ENCODE measurements at regions not wholly inside any gene's neighbourhood (a gene's known extent, or its start where the extent isn't known, plus 50 kb on each side); places are given as distances from the start of the nearest gene placed in this dataset.
"Not testable (repeated sequence)": the region's sequence is repeated elsewhere in the genome, so short reads cannot be mapped to it uniquely, and the experiment has no call there.

DNA sequence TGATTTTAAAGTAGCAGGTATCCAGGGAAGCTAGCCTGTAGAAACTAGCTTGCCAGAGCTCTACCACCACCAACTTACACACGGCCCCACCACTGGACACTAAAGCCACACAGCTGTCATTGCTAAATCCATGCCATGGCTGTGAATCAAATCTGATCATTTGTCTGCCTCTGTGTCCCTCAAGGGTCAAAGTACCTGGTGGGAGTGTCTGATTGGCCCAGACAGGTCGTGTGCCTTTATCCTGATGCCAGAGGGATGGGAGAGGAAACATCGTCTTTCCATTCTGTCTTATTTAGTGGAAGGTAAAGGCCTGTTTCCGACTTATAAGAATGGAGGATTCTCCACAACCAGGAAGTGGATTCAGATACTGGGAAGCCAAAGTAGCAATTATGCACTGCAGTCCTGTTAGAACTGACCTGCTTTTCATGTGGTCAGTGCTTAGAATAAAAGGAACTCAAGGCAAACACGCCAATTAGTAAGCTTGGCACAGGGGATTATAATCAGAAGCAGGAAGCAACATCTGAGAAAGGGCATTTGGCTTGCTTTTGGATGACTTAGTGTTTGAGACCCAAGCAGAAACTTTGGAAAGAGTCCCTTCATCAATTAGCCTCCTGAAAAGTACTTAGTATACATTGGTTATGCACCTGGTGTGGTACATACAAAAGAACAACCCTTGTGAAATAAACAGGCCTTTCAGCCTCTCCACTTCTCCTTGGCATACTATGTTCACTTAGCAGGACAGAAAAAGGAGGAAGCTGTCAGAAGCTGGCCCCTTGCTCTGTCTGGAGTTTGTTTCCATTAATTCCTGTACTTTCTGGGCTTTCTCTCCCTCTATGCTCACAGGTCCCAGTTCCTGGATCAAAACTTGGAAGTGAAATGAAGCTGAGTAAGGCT, 192.4 kb downstream of the NUFIP1 start:
- H3K9ac ChIP-seq (ENCODE audit: low read length): no peak overlapping the region

DNA sequence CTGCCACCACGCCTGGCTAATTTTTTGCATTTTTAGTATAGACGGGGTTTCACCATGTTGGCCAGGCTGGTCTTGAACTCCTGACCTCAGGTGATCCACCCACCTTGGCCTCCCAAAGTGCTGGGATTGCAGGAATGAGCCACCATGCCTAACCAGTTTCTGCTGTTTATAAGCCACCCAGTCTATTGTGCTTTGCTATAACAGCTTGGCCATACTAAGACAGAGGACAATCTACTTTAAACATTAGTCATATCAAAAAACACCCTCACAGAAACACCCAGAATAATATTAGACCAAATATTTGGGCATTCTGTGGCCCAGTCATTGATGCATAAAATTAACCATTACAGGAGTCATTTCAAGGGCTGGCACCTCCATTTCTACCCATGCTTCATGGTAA, 193.2 kb downstream of the NUFIP1 start:
- H2AFZ ChIP-seq (ENCODE audit: low read length); H3K9me3 ChIP-seq (replicated peaks; ENCODE audit: insufficient read depth, low read length); DNase-seq; H3K27ac ChIP-seq (ENCODE audit: low read length); H3K4me2 ChIP-seq (ENCODE audit: low read depth, low read length); H3K4me1 ChIP-seq (ENCODE audit: low read length); H3F3A ChIP-seq (ENCODE audit: insufficient read depth, low read length); H3K79me2 ChIP-seq (ENCODE audit: low read length); H3K27me3 ChIP-seq (replicated peaks; ENCODE audit: insufficient read depth, low read length); H3K9ac ChIP-seq (ENCODE audit: low read length); H3K36me3 ChIP-seq (replicated peaks; ENCODE audit: insufficient read depth, low read length); H3K4me3 ChIP-seq (ENCODE audit: low read length); H4K20me1 ChIP-seq (ENCODE audit: insufficient read depth, low read length); H3K9me2 ChIP-seq (replicated peaks; ENCODE audit: insufficient read depth, low read length): not testable (repeated sequence)

More for the DNA sequence above, 192.4 kb downstream of the NUFIP1 start:
- H3K4me3 ChIP-seq (ENCODE audit: low read length): no peak overlapping the region
- H2AFZ ChIP-seq (ENCODE audit: low read length): no peak overlapping the region
- no peak overlapping the region for H3K4me2 ChIP-seq (ENCODE audit: low read depth, low read length)
- no peaks in the 10 kb centered on the region for H3K36me3 ChIP-seq (replicated peaks; ENCODE audit: insufficient read depth, low read length)
- DNase-seq: no peak
- no peaks in the 10 kb centered on the region for H3K4me1 ChIP-seq (ENCODE audit: low read length)
- no peaks in the 10 kb centered on the region for H3K9me3 ChIP-seq (replicated peaks; ENCODE audit: insufficient read depth, low read length)
- no peaks in the 10 kb centered on the region for H3K9me2 ChIP-seq (replicated peaks; ENCODE audit: insufficient read depth, low read length)
- no peaks in the 10 kb centered on the region for H3K27me3 ChIP-seq (replicated peaks; ENCODE audit: insufficient read depth, low read length)
- no peak overlapping the region for H3K27ac ChIP-seq (ENCODE audit: low read length)
- no peaks in the 10 kb centered on the region for H4K20me1 ChIP-seq (ENCODE audit: insufficient read depth, low read length)
- H3F3A ChIP-seq (ENCODE audit: insufficient read depth, low read length): no peaks in the 10 kb centered on the region
- TF ChIP-seq EZH2phosphoT487 (IDR thresholded peaks at IDR 0.05; ENCODE audit: low read length) (no peak), EZH2 (optimal IDR thresholded peaks at IDR 0.05; ENCODE audit: low read depth, low read length) (no peak)
- TF ChIP-seq, protein P1, sequence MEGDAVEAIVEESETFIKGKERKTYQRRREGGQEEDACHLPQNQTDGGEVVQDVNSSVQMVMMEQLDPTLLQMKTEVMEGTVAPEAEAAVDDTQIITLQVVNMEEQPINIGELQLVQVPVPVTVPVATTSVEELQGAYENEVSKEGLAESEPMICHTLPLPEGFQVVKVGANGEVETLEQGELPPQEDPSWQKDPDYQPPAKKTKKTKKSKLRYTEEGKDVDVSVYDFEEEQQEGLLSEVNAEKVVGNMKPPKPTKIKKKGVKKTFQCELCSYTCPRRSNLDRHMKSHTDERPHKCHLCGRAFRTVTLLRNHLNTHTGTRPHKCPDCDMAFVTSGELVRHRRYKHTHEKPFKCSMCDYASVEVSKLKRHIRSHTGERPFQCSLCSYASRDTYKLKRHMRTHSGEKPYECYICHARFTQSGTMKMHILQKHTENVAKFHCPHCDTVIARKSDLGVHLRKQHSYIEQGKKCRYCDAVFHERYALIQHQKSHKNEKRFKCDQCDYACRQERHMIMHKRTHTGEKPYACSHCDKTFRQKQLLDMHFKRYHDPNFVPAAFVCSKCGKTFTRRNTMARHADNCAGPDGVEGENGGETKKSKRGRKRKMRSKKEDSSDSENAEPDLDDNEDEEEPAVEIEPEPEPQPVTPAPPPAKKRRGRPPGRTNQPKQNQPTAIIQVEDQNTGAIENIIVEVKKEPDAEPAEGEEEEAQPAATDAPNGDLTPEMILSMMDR (IDR thresholded peaks at IDR 0.05; ENCODE audit: low read length): no peak
- no peaks in the 10 kb centered on the region for H3K79me2 ChIP-seq (ENCODE audit: low read length)

DNA sequence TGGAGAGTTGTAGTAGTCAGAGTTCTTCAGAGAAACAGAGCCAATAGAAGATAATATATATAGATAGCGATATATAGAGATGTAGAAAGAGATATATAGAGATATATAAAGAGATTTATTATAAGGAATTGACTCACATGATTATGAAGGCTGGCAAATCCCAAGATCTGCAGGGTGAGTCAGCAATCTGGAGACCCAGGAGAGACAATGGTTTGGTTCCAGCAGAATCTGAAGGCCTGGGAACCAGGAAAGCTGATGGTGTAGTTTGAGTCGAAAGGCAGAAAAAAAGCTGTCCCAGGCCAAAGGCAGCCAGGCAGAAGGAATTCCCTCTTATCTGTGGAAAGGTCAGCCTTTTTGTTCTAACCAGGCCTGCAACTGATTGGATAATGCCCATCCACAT, 194.1 kb downstream of the NUFIP1 start:
- Histone ChIP-seq H3K4me2 (ENCODE audit: low read depth, low read length) (no peak overlapping the region), H3K9me2 (replicated peaks; ENCODE audit: insufficient read depth, low read length) (no peaks in the 10 kb centered on the region), H3F3A (ENCODE audit: insufficient read depth, low read length) (no peaks in the 10 kb centered on the region), H3K27me3 (replicated peaks; ENCODE audit: insufficient read depth, low read length) (no peaks in the 10 kb centered on the region), H3K4me3 (ENCODE audit: low read length) (no peak overlapping the region), H4K20me1 (ENCODE audit: insufficient read depth, low read length) (no peaks in the 10 kb centered on the region), H3K4me1 (ENCODE audit: low read length) (no peaks in the 10 kb centered on the region), H3K9ac (ENCODE audit: low read length) (no peak overlapping the region), H3K36me3 (replicated peaks; ENCODE audit: insufficient read depth, low read length) (no peaks in the 10 kb centered on the region), H3K9me3 (replicated peaks; ENCODE audit: insufficient read depth, low read length) (no peaks in the 10 kb centered on the region), H2AFZ (ENCODE audit: low read length) (no peak overlapping the region), H3K27ac (ENCODE audit: low read length) (no peak overlapping the region), H3K79me2 (ENCODE audit: low read length) (no peaks in the 10 kb centered on the region)
- no peak for DNase-seq
- TF ChIP-seq, protein P1 (IDR thresholded peaks at IDR 0.05; ENCODE audit: low read length): no peak
- TF ChIP-seq EZH2phosphoT487 (IDR thresholded peaks at IDR 0.05; ENCODE audit: low read length): no peak
- no peak for TF ChIP-seq EZH2 (optimal IDR thresholded peaks at IDR 0.05; ENCODE audit: low read depth, low read length)

DNA sequence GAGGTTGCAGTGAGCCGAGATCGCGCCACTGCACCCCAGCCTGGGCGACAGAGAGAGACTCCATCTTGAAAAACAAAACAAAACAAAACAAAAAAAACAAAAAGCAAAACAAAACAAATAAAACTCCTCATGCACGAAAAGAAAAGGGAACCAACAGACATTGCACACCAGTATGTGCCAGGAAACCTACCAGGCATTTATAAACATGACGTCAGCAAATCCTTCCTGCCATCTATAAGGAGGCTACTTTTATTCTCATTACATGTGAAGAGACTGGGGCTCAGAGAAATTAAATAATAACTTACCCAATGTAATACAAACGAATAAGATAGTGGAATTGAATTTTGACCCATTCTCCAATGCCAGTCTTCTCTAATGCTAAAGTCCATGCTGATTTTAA, 197.2 kb downstream of the NUFIP1 start:
- no peak for DNase-seq
- Histone ChIP-seq H3K9ac (ENCODE audit: low read length) (no peak overlapping the region), H3K4me1 (ENCODE audit: low read length) (no peaks in the 10 kb centered on the region), H3K27me3 (replicated peaks; ENCODE audit: insufficient read depth, low read length) (no peaks in the 10 kb centered on the region), H3K27ac (ENCODE audit: low read length) (no peak overlapping the region), H3F3A (ENCODE audit: insufficient read depth, low read length) (no peaks in the 10 kb centered on the region), H3K4me2 (ENCODE audit: low read depth, low read length) (no peak overlapping the region), H3K9me2 (replicated peaks; ENCODE audit: insufficient read depth, low read length) (no peaks in the 10 kb centered on the region), H3K4me3 (ENCODE audit: low read length) (no peak overlapping the region), H4K20me1 (ENCODE audit: insufficient read depth, low read length) (no peaks in the 10 kb centered on the region), H3K9me3 (replicated peaks; ENCODE audit: insufficient read depth, low read length) (no peaks in the 10 kb centered on the region), H3K79me2 (ENCODE audit: low read length) (no peaks in the 10 kb centered on the region), H3K36me3 (replicated peaks; ENCODE audit: insufficient read depth, low read length) (no peaks in the 10 kb centered on the region), H2AFZ (ENCODE audit: low read length) (no peak overlapping the region)
- TF ChIP-seq EZH2phosphoT487 (IDR thresholded peaks at IDR 0.05; ENCODE audit: low read length): no peak
- no peak for TF ChIP-seq EZH2 (optimal IDR thresholded peaks at IDR 0.05; ENCODE audit: low read depth, low read length)
